Activated CD4-positive, alpha-beta T cell treated with anti-CD3 and anti-CD28 coated beads for 36 hours (primary cell): ENCODE measurements at regions not wholly inside any gene's neighbourhood (a gene's known extent, or its start where the extent isn't known, plus 50 kb on each side); places are given as distances from the start of the nearest gene placed in this dataset.

Experiments used
- ATAC-seq: fragments of 200-7000 bp; cut with Tn5 transposase; one replicate; pipeline ENCODE4 v1.10.0; 2021; ENCODE audit warnings: mild to moderate bottlenecking, moderate library complexity
- CTCF ChIA-PET: fragments of 350-600 bp; sonication (Branson Sonifier 250); formaldehyde crosslinking; loops from one replicate; lab custom pipeline; 2021; ENCODE audit warnings: antibody characterized with exemption; lab: Charles Lee
- POLR2A ChIA-PET: fragments of 350-600 bp; sonication (Branson Sonifier 250); formaldehyde crosslinking; loops from one replicate; lab custom pipeline; 2021; ENCODE audit warnings: antibody characterized with exemption, inconsistent platforms; lab: Charles Lee
- DNase-seq: peaks from one replicate; pipeline ENCODE4 v3.0.0-alpha.2; 2020
- H3K27ac Mint-ChIP-seq: one replicate; pipeline ENCODE4 v1.8.0; 2021; ENCODE audit warnings: mixed read lengths
- H3K27me3 Mint-ChIP-seq: one replicate; pipeline ENCODE4 v1.8.0; 2021; ENCODE audit warnings: mixed read lengths
- H3K36me3 Mint-ChIP-seq: one replicate; pipeline ENCODE4 v1.8.0; 2021; ENCODE audit warnings: low read depth, mixed read lengths
- H3K4me1 Mint-ChIP-seq: one replicate; pipeline ENCODE4 v1.8.0; 2021; ENCODE audit warnings: mixed read lengths
- H3K4me3 Mint-ChIP-seq: one replicate; pipeline ENCODE4 v1.8.0; 2021; ENCODE audit warnings: mild to moderate bottlenecking, moderate library complexity, mixed read lengths
- H3K9me3 Mint-ChIP-seq: one replicate; pipeline ENCODE4 v1.8.0; 2021; ENCODE audit warnings: low read depth, mixed read lengths
- intact Hi-C, 2 experiments: fragments of 100-400 bp; cut with DNase I in 1 of 2; cut with micrococcal nuclease in 1 of 2; formaldehyde crosslinking; loops; one replicate each; pipeline versions ENCODE4 v1.14.2 to v1.15.1; 2022 to 2024; cut with DNase I, micrococcal nuclease

GRCh38 chr15:68512598-68512997 lies 66.2 kb upstream of the CORO2B start:
- no peak for ATAC-seq
- ChIA-PET CTCF (no interaction called here), POLR2A (no interaction called here)
- Mint-ChIP-seq H3K27me3 (peaks cover 5% of the 10 kb centered on the region), H3K27ac (no peak overlapping the region), H3K4me1 (no peaks in the 10 kb centered on the region), H3K9me3 (peaks cover 6% of the 10 kb centered on the region), H3K4me3 (no peak overlapping the region), H3K36me3 (no peaks in the 10 kb centered on the region)
- intact Hi-C loops, result no loop called here
- DNase-seq, result no peak

GRCh38 chr15:68515371-68516095 lies 63.3 kb upstream of the CORO2B start:
- ChIA-PET CTCF (interaction anchor here (1.4 kb wide), 1 partner anchor 11 kb away, joined by 3 read pairs; no protein-coding TSS in a partner anchor), POLR2A (no interaction called here)
- intact Hi-C loops, result no loop called here
- H3K36me3 Mint-ChIP-seq, result no peaks in the 10 kb centered on the region
- DNase-seq (no peak), ATAC-seq (no peak)
- H3K4me1 Mint-ChIP-seq, result no peaks in the 10 kb centered on the region
- no peak overlapping the region for H3K4me3 Mint-ChIP-seq
- peaks cover 5% of the 10 kb centered on the region for H3K27me3 Mint-ChIP-seq
- H3K9me3 Mint-ChIP-seq, result peaks cover 6% of the 10 kb centered on the region
- H3K27ac Mint-ChIP-seq, result no peak overlapping the region

- DNase-seq (no peak), ATAC-seq (no peak)
- peaks cover 5% of the 10 kb centered on the region for H3K27me3 Mint-ChIP-seq
- no peaks in the 10 kb centered on the region for H3K4me1 Mint-ChIP-seq
- H3K4me3 Mint-ChIP-seq, result no peak overlapping the region
- ChIA-PET CTCF (interaction anchor here (1.0 kb wide), 1 partner anchor 408 kb away, joined by 3 read pairs; no protein-coding TSS in a partner anchor), POLR2A (no interaction called here)
- no peak overlapping the region for H3K27ac Mint-ChIP-seq
- no peaks in the 10 kb centered on the region for H3K36me3 Mint-ChIP-seq
- H3K9me3 Mint-ChIP-seq, result peaks cover 6% of the 10 kb centered on the region
- intact Hi-C loops, result no loop called here
Observed at GRCh38 chr15:68517285-68517761, 61.5 kb upstream of the CORO2B start.

- Mint-ChIP-seq H3K9me3 (peaks cover 6% of the 10 kb centered on the region), H3K27ac (no peak overlapping the region), H3K27me3 (peaks cover 5% of the 10 kb centered on the region), H3K36me3 (no peaks in the 10 kb centered on the region), H3K4me3 (no peak overlapping the region), H3K4me1 (no peaks in the 10 kb centered on the region)
- ATAC-seq (no peak), DNase-seq (no peak)
- intact Hi-C loops, result no loop called here
- CTCF ChIA-PET, result interaction anchor here (1.0 kb wide), 1 partner anchor 408 kb away, joined by 3 read pairs; no protein-coding TSS in a partner anchor
- POLR2A ChIA-PET, result no interaction called here
Observed at GRCh38 chr15:68518046-68518445, 60.7 kb upstream of the CORO2B start.

GRCh38 chr15:68518785-68519430 lies 59.9 kb upstream of the CORO2B start:
- Mint-ChIP-seq H3K4me1 (no peaks in the 10 kb centered on the region), H3K27me3 (peaks cover 5% of the 10 kb centered on the region), H3K36me3 (no peaks in the 10 kb centered on the region), H3K9me3 (no peaks in the 10 kb centered on the region), H3K27ac (no peak overlapping the region), H3K4me3 (no peak overlapping the region)
- no peak for DNase-seq
- intact Hi-C loops, result no loop called here
- CTCF ChIA-PET, result no interaction called here
- no peak for ATAC-seq
- POLR2A ChIA-PET, result no interaction called here

- Mint-ChIP-seq H3K27ac (no peak overlapping the region), H3K4me1 (peaks cover 17% of the 10 kb centered on the region), H3K9me3 (no peaks in the 10 kb centered on the region), H3K4me3 (no peak overlapping the region), H3K27me3 (peaks cover 9% of the 10 kb centered on the region), H3K36me3 (no peaks in the 10 kb centered on the region)
- ChIA-PET CTCF (interaction anchor here (1.4 to 2.8 kb wide), 4 partner anchors 9 to 351 kb away, joined by 3 to 9 read pairs (median 5); no protein-coding TSS in a partner anchor), POLR2A (no interaction called here)
- ATAC-seq, result no peak
- intact Hi-C loops, result no loop called here
- no peak for DNase-seq
Observed at GRCh38 chr15:68524753-68525584, 53.8 kb upstream of the CORO2B start.

- H3K9me3 Mint-ChIP-seq, result no peaks in the 10 kb centered on the region
- H3K4me1 Mint-ChIP-seq, result peaks cover 17% of the 10 kb centered on the region
- ATAC-seq (peak; percentile 26), DNase-seq (no peak)
- no peak overlapping the region for H3K4me3 Mint-ChIP-seq
- CTCF ChIA-PET, result interaction anchor here (1.2 to 2.8 kb wide), 5 partner anchors 24 to 350 kb away, joined by 4 to 9 read pairs (median 5); no protein-coding TSS in a partner anchor
- H3K27ac Mint-ChIP-seq, result no peak overlapping the region
- POLR2A ChIA-PET, result no interaction called here
- intact Hi-C loops, result loop anchor here in 1 of 2 experiments (2.0 kb wide), 1 partner anchor 23 kb away; no protein-coding TSS in a partner anchor
- peaks cover 9% of the 10 kb centered on the region for H3K27me3 Mint-ChIP-seq
- no peaks in the 10 kb centered on the region for H3K36me3 Mint-ChIP-seq
Observed at GRCh38 chr15:68525815-68526214, 53.0 kb upstream of the CORO2B start.

GRCh38 chr15:68526269-68526668 lies 52.5 kb upstream of the CORO2B start:
- no peak overlapping the region for H3K27ac Mint-ChIP-seq
- peak; percentile 90 for ATAC-seq
- intact Hi-C loops, result loop anchor here in 1 of 2 experiments (2.0 kb wide), 1 partner anchor 23 kb away; no protein-coding TSS in a partner anchor
- peaks cover 17% of the 10 kb centered on the region for H3K4me1 Mint-ChIP-seq
- peaks cover 7% of the 10 kb centered on the region for H3K27me3 Mint-ChIP-seq
- CTCF ChIA-PET, result interaction anchor here (1.2 to 2.8 kb wide), 4 partner anchors 28 to 350 kb away, joined by 4 to 9 read pairs (median 4); no protein-coding TSS in a partner anchor
- peaks cover under 1% of the 10 kb centered on the region for H3K9me3 Mint-ChIP-seq
- no peak for DNase-seq
- no peak overlapping the region for H3K4me3 Mint-ChIP-seq
- H3K36me3 Mint-ChIP-seq, result peaks cover under 1% of the 10 kb centered on the region
- POLR2A ChIA-PET, result no interaction called here

- CTCF ChIA-PET, result interaction anchor here (0.7 to 2.8 kb wide), 5 partner anchors 27 to 349 kb away, joined by 3 to 9 read pairs (median 4); no protein-coding TSS in a partner anchor
- H3K27me3 Mint-ChIP-seq, result peaks cover 7% of the 10 kb centered on the region
- intact Hi-C loops, result loop anchor here in 1 of 2 experiments (2.0 kb wide), 1 partner anchor 22 kb away; no protein-coding TSS in a partner anchor
- H3K9me3 Mint-ChIP-seq, result peaks cover 3% of the 10 kb centered on the region
- no peak for DNase-seq
- peaks cover 2% of the 10 kb centered on the region for H3K36me3 Mint-ChIP-seq
- POLR2A ChIA-PET, result no interaction called here
- no peak for ATAC-seq
- H3K4me1 Mint-ChIP-seq, result peaks cover 17% of the 10 kb centered on the region
- no peak overlapping the region for H3K27ac Mint-ChIP-seq
- no peak overlapping the region for H3K4me3 Mint-ChIP-seq
Observed at GRCh38 chr15:68526784-68527183, 52.0 kb upstream of the CORO2B start.

GRCh38 chr15:68528626-68529290 lies 50.0 kb upstream of the CORO2B start:
- Mint-ChIP-seq H3K4me1 (peaks cover 17% of the 10 kb centered on the region), H3K9me3 (peaks cover 10% of the 10 kb centered on the region), H3K4me3 (no peak overlapping the region), H3K36me3 (peaks cover 2% of the 10 kb centered on the region), H3K27me3 (peaks cover 6% of the 10 kb centered on the region), H3K27ac (no peak overlapping the region)
- ChIA-PET POLR2A (no interaction called here), CTCF (interaction anchor here (0.9 kb wide), 1 partner anchor 22 kb away, joined by 3 read pairs; no protein-coding TSS in a partner anchor)
- no peak for ATAC-seq
- DNase-seq, result no peak
- intact Hi-C loops, result no loop called here
